ENCODE measurements at regions not wholly inside any gene's neighbourhood (a gene's known extent, or its start where the extent isn't known, plus 50 kb on each side); places are given as distances from the start of the nearest gene placed in this dataset.

DNA sequence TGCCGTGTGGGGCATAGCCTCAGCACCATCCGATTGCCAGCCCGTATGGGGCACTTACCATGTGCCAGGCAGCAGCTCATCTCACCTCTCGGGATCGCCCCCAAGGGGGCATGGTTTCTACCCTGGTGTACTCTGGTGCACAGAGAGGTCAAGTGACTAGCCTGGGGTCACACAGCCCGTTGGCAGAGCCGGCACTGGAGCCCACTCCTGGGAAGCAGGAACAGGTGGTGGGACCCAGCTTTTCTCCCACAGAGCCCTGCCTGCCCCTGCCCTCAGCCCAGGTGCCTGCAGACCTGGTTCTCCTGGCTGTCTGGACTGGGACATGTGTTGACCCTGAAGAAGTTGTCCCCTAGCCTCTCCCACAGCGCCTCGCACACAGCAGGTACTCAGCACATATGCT, 141.8 kb upstream of the CIBAR2 start:
- no peak for DNase-seq

DNA sequence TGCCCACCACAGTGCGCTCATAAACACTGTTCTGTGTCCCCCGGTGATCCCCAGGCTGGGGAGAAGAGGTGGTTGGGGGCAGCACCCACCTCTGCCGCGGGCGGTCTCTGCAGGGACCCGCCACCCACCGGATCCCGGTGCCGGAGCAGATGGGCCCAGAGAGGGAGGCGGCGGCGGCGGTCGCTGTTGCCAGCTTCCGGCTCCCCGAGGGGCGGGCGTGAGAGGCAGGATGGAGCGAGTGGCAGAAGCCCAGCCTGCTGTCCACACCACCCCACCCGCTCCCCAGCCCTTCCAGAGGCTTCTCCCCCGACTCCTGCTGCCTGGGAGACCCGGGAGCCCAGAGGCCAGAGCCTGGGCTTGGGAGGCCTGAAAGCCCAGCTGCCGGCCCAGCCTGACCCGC, 142.6 kb upstream of the CIBAR2 start:
- DNase-seq: no peak

DNA sequence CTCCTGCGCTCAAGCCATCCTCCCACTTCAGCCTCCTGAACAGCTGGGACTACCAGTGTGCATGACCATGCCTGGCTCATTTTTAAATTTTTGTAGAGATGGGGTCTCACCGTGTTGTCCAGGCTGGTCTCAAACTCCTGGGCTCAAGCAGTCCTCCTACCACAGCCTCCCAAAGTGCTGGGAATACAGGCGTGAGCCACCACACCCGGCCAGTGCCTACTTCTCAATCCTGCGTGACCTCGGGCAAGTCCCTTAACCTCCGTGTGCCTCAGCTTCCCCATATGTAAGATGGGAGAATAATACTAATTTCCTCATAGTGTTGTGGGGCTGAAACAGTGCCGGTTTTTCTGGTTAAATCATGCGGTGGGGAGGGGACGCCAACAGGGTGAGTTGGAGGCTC, 143.5 kb upstream of the CIBAR2 start:
- DNase-seq: no peak

DNA sequence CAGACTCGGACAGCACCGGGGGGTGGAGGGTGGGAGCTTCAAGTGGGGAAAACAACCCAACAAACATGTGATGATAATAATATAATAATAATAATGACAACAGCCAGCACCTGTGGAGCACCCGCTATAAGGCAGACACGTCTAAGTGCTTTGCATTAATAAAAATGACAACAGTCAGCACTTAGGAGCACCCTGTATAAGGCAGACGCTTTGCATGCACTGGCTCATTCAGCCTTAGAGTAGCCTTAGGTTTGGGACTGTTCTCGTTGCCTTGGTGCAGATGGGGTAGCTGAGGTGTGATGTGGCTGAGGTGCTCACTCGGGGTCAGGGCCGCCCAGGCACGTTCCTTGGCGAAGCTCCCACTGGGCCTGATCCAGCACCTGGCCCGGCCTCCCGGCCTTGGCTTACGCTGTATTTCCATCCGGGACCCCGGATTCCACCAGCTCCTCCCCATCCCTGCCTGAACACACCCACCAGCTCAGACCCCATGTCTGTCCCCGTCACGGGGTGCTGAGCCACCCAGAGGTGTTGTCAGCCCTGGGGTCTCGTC, 144.0 kb upstream of the CIBAR2 start:
- DNase-seq: no peak

DNA sequence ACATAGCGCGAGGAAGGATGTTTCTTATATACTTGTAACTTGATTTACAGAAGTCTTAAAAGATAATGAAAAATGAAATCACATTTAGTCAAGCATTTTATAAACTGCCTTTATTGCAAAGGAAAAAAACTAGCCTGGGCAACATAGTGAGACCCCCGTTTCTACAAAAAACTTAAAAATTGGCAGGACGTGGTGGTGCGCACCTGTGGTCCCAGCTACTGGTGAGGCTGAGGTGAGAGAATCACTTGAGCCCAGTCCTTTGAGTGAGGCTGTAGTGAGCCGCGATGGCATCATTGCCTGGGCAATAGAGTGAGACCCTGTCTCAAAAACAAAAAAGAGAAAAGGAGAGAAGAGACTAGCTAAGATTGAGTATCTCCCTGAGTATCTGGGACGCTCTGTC, 145.2 kb upstream of the CIBAR2 start:
- no peak for DNase-seq

DNA sequence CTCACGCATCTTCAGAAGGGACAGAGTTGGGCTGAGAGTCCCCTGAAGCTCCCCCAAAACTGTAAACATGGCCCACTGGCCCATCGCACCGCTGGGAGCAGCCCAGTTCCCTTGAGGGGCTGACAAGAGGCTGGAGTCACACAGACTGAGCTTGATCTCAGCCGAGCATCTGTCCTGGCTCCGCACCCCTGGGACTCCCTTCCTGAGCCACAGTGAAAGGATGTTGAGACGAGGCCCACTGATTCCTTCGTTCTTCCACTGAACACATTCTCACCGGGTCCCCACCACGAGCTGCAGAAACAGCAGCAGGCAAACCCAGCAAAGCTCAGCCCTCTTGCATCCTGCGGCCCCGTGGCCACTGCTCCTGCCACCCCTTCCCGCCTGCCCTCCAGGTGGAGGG, 145.9 kb upstream of the CIBAR2 start:
- DNase-seq: no peak

DNA sequence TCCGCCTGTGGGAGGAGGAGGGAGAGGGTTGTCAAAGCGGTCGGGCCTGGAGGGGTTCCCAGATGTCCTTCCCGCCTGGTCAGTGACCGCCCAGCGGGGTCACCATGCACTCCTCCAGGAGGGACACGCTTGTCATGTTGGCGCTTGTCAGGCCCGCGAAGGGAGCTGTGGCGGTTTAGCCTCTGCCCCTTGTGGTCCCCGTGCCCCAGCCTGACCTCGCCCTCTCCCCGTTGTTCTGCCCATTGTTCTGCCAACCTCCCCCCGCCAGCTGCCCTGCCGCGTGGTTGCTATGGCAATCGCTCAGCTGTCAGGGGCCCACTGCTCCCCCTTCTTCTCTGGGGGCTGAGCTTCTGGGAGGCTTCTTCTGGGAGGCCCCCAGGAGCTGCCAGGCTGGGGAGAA, 146.4 kb upstream of the CIBAR2 start:
- peak in 7 of 56 donors; percentile 12 to 28 (median 18) for DNase-seq

DNA sequence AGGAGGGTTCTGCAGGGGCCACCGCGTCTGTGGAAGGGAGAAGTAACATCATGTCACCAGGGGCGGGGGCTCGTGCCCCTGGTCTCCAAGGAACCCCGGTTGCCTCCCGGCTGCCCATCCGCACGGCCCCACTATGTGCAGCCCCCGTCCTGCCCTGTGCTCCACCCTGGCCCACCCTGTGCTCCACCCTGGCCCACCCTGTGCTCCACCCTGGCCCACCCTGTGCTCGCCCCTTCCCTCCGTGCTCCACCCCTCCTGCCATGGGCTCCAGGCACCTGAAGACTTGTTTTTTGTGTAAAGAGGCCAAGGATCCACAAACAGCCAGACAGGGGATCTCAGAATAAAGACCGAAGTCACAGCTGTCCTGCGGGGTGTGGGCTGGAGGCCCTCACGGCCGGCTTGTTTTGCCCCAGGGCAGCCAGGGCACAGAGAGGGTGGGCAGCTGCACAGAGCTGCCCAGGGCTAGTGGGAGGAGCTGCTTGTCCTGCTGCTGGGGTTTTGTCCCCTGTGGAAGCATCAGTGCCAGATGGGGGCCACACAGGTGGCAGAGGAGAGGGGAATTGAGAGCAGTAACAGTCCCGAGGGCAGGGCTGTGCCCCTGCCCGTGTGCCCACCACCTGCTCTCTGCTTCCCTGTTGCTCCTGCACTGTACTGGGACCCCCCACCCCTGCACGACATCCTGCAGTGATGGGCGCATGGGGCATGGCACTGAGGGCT, 147.0 kb upstream of the CIBAR2 start:
- DNase-seq: no peak

DNA sequence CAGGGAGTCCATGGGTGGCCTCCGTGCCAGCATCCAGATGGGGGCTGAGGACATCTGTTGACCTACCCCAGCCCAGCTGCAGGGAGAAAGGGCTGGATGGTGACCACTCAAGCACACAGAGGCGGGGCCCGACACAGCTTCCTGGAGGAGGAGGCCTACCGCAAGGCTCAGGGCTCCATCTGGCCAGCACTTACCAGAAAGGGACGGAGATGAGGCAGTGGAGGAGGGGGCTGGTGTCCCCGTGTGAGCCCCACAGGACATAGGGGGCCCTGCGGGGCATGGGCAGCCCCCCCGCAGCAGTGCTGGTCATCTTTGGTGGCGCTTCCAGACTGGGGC, 147.5 kb upstream of the CIBAR2 start:
- DNase-seq: no peak

DNA sequence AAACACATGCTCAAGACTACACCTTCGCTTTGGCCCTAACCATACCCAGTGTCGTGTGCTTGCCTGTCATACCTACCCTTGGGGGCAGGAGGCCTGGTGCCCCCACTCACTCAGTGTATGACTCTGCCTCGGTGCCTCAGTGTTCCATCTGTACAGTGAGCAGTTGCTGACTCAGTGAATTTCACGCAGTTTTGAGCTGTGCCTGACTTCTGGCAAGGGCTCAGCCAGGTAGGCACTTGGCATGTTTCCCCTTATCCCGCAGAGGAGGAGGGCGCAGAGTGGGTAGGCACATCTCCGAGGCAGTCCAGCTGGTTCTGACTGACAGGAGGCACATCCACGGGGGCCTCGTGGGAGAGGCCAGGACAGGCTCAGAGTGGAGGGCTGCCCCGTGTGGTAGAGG, 148.9 kb upstream of the CIBAR2 start:
- no peak for DNase-seq

DNA sequence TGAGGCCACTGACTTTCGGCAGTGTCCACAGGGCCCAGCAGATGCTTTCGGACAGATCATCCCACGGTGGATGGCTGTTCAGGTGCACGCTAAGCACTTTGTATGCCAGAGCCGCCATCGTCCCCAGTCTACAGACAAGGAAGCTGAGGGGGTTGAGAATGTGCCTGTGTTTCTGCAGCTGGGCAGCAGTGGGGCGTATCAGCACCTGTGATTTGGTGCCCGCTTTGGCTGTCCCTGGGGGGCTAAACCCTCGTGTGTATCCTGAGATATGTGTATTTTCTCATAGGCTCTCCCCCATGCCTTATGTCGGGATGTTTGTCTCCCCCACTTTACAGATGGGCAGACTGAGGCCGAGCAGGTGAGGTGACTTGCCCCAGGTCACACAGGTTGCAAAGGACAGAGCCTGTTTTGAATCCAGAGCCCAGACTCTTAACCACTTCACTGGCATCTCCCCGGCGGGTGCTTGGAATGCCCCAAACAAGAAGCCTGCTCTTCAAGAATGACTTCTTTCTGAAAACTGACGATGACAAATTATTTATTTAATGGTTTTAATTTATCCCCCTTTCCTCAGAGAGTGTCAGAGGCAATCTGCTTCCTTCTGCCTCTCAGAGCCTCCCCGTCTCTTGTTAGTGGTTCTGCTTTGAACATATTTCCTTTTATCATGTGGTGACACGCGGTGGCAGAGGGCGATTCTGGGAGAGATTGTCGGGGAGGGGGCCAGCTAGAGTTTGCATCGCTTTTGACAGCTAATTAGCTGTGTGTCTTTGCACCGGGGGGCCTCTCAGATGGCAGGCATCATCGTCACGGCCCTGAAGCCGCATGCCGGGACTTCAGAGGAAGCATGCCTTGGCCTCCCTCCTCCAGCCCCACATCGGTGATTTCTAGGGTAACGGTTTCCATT, 149.6 kb upstream of the CIBAR2 start:
- DNase-seq: no peak

DNA sequence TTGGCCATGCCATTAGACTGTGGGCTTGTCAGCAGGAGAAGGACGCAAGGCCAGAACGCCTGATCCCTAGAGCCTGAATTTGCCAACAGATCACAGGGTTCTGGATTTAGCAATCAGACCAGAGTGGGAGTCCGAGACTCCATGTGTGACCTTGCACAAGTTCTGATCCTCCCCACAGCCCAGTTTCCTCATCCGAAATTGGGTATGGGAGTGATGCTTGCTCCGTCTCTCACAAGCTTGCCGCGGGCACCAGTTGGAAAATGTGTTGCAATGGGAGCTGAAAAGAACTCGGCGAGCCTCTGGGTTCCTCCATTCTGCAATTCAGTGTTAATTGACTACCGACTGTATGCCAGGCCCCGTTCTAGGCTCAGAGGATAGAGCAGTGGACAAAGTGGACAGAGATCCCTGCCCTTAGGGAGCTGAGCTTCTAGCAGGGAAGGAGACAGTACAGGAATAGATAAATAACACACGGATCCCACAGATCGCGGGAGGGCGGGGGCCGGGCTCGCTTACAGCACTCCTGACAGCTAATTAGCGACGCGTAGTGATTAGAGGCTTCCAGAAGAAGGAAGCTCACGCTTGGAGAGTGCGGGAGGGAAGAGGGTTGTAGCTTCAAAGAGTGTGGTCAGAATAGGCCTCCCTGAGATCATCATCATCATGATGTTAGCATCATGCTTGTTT, 150.4 kb upstream of the CIBAR2 start:
- no peak for DNase-seq

DNA sequence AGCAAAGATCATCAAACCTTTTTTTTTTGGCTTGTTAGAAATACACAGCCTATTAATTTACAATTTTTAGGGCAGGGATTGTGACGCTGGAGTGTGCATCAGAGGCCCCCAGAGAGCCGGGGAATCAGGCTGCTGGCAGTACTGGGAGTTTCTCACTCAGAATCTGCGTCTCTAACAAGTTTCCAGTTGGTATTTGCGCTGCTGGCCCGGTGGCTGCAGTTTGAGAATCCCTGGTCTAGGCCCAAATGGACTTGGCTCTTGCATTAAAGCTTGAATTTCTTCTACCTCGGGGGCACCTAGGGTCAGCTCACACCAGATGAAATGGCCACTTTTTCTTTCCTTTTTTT, 150.9 kb upstream of the CIBAR2 start:
- no peak for DNase-seq

DNA sequence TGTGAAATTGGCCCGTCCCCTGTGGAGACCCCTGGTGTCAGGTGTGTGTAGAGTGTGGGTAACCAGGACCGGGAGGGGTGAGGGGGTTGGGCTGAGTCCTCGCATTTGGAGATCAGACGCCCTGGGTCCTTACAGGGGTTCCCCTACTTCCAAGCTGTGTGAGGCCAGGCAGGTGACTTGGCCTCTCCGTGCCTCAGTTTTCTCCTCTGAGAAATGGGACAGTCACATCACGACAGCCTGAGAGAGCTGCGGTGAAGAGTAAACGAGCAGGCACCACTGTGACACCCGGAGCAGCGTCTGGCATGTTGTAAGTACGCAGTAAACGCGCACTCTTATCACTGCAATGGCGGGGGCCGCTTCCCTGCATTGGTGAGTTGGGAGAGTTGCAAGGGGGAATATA, 152.5 kb upstream of the CIBAR2 start:
- DNase-seq: no peak

DNA sequence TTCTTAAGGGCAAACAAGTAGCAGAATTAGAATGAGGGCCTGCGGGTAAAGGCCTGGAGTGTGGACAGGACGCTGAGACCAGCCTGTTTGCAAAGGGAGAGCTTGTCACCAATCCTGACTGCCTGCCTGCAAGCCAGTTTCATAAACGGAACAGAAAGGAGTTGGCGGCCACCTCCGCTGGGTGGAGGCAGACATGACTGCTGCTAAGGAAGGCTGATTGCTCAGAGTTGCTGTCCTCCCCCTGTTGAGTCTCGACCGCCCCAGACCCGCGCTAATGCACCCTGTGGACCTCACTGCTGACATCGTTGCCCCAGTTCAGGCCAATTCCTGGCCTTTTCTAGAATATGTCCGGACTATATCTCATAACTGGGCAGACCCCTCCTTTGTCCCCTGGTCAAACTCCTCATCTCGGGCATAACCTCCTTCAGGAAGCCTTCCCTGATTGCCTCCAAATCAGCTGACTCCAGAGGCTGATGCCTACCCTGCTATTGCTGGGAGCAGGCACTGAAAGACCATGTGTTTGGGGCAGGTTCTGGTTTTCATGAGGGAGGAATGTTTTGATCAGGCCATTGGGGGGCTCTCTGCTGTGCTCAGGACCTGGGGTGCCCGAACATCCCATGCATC, 153.0 kb upstream of the CIBAR2 start:
- peak in 2 of 56 donors; percentile 18 to 20 for DNase-seq

DNA sequence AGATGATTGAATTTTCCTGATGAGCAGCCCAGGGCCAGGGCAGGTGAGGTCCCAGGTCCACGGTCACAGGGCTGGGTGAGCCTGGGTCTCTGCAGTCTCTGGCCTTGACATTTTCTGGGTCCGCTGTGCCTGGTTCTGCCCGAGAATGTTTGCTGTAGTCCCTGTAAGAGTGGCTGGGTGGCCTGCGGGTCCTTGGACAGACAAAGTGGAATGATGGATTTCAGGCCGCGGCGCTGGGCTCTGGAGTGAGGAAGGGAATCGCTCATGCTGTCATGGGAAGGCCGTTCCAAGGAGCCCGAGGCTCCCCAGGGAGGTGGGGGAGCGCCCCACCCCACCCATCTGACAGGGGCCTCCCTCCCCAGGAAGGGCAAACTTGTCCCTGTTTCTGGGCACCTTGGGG, 153.5 kb upstream of the CIBAR2 start:
- no peak for DNase-seq

DNA sequence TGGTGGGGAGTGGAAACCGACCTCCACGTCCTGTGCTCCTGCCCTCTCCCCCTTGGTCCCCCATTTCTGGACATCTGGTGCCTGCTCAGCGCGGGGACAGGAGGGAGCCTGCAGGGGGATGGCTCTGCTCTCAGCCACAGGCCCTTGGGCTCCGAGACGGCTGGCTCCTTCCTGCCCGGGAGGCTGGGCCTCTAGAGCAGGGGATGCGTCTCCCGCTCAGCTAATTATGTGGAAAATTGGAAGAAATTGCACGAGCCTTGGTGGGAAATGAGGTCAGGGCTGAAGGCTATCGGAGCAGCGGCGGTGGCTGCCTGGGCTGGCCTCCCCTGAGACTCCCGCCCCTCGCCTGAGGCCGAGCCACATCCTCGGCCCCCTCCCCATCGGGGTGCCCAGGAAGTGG, 154.6 kb upstream of the CIBAR2 start:
- no peak for DNase-seq

DNA sequence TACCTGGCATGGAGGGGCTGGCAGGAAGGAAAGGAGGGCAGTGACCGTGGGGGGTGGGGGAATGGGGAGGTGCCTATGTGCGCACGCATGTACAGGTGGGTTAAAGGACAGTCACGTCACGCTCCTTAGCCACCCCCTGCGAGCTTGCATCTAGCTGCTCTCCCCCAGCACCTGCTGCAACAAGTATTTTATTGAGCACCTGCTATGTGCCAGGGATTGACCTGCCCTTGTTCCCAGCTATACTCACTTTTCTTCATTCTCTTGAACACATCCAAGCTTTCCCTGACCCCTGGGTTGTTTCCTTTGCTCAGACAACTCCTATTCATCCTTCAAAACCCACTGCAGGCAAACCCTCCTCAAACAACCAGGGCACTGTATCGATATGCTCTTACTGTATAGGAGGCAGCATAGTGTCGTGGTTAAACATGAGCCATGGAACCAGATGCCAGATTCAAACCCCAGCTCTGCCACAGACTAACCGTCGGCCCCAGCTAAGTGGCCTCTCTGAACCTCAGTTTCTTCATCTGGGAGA, 155.2 kb upstream of the CIBAR2 start:
- no peak for DNase-seq

DNA sequence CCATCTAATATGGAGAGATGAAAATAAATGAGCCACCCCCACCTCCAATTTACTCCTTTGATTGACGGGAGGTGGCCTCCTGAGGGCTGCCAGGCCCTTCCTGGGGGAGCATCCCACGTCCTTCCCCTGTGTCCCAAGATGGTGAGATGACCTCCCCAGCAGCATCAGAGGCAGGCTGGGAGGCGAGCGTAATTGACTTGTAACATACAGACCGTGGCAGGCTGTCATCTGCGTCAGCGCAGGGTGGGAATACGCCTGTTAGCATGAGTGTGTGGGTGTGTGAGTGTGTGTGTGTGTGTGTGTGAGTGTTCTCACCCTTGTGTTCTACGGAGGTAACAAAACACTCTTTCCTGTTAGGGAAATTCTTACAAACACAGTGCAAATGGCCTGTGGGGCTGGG, 156.9 kb upstream of the CIBAR2 start:
- DNase-seq: peak in 8 of 56 donors; percentile 11 to 48 (median 26)

DNA sequence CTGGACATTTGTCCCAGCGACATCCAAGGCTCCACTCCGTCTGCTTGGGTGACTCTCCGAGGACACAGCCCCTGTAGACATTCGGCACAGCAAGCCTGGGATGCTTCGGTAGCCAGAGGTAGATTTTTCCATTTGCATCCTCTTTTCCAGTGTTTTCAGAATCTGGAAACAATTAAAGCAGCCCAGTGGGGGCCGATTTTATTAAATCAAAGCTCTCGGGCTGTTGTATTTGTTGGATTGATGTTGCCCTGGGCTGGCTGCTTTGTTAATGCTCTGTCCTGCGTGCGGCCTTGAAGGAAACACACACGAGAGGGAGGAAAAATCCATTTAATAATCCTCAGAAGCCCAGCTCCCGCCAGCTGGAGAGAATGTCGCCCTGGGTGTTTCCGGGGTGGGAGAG, 158.1 kb upstream of the CIBAR2 start:
- no peak for DNase-seq

DNA sequence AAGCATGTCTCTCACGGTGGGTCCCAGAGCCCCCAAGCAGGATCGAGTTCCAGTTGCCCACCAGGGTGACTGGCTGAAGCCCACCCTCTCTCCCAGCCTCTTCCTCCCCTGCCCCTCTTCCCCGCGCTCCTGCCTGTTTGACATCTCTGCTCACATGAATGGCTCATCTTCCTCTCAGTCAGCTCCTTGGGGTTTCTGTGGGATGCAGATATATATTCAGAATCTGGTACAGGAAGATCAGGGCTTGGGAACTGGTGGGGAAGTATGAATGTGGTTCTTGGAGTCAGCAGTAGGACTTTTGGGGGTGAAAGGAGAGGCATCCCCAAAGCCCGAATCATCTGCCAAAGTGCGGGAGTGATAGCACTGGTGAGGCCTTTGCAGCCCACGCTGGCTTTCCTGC, 158.9 kb upstream of the CIBAR2 start:
- no peak for DNase-seq

DNA sequence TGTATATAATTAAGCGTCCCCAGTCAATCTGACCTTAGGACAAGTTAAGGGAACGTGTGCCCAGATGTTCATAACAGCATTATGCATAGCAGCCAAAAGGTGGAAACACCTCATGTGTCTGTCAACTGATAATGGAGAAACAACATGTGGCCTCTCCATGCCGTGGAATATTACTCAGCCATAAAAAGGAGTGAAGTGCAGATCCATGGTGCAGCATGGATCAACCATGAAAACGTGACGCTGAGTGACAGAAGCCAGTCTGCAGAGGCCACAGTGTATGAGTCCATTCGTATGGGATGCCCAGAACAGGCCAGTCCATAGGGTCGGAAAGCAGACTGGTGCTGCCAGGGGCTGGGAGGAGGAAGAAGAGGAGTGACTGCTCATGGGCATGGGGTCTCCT, 161.0 kb upstream of the CIBAR2 start:
- DNase-seq: no peak

Measured in amygdala (tissue), 56 donors.